Stimulated activated CD4-positive, alpha-beta T cell treated with anti-CD3 and anti-CD28 coated beads, Interleukin-1b, Interleukin-23, amount 100 ng/mL, for 1 hour (primary cell): ENCODE measurements at regions not wholly inside any gene's neighbourhood (a gene's known extent, or its start where the extent isn't known, plus 50 kb on each side); places are given as distances from the start of the nearest gene placed in this dataset.
"Not testable (repeated sequence)": the region's sequence is repeated elsewhere in the genome, so short reads cannot be mapped to it uniquely, and the experiment has no call there.

ENCODE experiments used
- DNase-seq, 2 donors: peaks; one replicate each; pipeline ENCODE4 v3.0.0-alpha.2; 2020; ENCODE audit warnings: low read depth in 2 of 2

DNA sequence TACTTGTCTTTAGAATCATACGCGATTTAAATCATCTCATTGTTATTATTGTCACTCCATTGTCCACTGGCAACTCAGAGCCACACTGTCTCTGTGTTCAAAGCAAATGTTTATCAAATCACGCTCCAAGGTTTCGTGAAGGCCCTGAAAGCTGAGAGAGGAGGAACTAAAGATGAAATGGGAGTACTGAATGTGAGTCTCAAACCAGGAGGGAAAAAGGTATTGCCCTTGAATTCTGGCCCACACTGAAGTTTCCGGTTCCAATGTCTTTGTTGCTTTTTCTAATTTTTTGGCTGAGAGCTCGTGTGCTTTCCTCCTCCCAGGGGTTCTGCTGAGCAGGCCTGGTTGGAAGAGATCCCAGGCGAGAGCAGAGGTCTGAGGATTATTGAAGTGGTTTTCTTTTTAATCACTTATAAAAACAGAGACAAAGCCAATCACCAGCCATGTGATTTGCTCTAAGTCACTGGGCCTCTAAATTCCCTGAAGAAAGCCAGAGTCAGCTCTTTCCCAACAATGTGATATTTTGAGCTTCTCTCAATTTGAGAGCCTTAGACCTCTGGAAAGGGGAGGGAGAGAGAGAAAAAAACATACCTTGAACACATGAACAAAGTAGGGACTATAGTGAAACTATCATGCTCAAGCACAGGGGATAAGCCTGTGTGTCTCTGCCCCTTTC is 420.8 kb upstream of the GRAMD2B start:
- no peak for DNase-seq

DNA sequence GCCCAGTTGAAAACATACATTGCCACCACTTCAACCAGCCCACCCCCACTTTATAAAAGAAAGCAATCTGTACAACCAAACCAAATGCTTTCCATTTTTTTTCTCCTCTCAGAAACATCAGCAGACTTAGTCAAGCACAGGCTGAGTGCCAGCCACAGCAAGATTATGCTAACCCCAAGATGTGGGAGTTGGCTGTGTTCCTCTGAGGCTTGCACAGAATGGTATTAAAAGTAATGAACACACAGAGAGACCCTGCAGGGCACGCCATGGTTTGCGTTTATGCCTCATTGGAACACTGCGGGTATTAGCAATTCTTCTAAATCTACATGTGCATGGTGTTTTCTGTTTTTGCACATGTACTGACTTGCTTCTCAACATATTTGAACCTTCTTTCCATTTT is 419.9 kb upstream of the GRAMD2B start:
- DNase-seq, result no peak

DNA sequence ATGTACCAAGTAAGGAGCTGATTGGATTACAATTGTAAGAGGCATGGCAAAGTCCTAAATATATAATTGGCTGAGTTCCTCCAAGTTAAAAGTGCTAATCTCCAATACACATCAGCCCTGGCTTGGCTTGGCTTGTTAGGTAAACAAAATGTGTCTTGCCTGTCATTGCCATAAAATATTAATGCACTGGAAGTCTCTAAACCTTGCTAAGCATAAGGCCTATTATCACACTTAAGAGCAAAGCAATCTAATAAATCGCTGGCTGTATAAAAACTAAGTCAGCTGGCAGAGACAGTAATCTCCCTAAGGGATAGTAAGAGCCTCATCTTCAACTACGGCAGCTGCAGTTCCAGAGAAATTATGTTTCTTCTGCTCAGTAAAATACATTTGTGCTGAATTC is 418.6 kb upstream of the GRAMD2B start:
- no peak for DNase-seq

DNA sequence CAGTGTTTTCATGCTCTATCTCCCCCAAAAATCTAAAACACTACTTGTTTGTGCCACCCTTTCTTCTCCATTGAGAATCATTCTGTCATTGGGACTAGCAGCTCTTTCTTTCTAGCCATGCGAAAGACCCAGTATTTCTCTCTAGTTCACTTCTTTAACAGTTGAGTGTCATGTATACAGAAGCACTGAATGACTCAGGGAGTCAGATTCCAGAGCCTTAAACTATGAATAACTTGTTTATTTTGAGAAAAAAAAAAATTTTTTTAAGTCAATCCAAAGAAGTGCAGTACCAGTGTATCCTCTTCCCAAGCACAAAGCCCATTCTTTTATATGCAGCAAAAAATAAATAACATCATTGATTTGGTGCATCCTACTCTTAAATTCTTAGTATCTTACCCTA is 415.4 kb upstream of the GRAMD2B start:
- no peak for DNase-seq

DNA sequence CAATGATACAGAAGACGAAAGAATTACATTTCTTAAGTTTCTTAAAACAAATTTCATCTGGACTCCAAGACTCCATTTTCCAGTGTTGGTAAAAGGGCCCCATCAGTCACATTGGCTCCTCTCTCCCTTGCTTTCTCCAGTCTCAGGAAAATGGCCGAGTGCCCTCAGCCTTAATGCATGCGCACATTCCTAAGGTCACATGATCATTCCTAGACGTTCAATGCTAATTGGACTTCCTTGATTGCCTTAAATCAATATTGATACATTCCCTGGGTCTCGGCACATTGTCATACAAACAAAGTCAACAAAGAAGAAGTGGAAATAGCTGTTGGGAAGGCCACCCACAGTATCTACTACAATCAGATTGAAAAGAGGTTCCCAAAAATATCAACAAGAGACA is 413.6 kb upstream of the GRAMD2B start:
- no peak for DNase-seq

DNA sequence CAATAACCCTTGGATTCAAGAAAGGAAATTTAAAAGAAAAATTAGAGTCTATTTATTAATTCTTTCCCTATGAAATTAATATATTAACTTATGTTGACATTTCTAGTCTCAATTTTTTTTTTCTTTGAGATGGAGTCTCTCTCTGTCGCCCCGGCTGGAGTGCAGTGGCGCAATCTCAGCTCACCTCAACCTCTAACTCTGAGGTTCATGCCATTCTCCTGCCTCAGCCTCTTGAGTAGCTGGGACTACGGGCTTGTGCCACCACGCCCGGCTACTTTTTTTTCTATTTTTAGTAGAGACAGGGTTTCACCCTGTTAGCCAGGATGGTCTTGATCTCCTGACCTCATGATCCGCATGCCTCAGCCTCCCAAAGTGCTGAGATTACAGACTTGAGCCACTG is 411.7 kb upstream of the GRAMD2B start:
- not testable (repeated sequence) for DNase-seq

DNA sequence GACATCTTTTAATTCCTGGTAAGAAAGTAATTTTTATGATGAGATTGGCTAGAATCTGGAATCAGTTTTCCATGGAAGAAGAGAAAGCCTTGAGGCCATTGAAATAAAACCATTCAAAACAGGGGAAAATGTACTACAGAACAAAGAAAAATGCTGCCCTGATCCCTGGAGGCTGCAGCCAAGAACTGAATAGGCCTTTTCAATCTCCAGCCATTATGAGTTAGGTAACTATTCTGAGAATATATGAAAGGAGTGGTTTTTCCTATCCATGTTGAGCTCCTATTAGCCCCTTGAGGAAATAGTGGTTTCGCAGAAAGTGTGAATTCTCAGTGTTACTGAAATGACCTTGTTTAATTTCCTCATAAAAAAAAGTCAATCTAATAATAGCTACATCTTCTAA is 408.5 kb upstream of the GRAMD2B start:
- DNase-seq, result no peak

DNA sequence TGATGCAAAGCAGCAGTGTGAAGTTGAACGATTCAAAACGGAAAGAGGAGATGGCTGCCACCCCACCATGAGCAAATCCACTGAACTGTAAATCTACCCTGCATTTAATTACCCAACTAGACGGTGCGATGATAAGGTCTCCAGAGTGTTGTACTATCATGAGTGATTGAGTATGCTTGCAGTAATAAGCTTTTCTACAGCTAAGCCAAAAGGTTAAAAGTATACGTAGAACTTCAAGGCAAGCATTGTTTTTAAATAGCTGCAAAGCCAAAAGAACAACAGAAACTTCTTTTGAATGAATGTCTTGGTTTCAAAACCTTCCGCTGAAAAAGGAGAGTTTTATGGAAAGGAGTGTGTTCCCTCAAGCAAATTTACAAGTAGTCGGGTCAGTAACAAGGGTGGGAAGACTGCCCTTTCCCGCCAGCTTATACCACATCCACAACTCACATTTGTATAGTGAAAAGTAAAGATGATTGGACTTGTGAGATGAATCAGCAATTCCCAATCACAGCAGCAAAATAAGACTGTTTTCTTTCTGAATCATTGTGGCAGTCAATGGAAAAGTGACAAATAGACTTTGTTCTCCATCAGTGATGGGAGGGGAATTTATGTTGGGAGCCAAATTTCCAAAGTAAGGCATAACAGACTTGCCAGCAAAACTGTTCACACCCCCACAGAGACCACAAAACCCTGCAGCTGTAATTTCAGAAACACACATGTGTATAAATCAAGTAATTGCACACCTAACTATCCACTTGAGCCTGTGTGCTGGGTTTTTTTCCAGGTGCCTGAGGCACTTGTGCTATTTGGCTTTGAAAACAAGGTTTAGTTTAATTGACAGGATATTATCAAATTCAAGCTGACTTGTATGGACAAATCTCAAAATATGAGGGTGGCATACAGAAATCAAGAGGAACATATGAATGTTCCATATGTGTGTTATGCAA is 407.7 kb upstream of the GRAMD2B start:
- DNase-seq, result no peak

DNA sequence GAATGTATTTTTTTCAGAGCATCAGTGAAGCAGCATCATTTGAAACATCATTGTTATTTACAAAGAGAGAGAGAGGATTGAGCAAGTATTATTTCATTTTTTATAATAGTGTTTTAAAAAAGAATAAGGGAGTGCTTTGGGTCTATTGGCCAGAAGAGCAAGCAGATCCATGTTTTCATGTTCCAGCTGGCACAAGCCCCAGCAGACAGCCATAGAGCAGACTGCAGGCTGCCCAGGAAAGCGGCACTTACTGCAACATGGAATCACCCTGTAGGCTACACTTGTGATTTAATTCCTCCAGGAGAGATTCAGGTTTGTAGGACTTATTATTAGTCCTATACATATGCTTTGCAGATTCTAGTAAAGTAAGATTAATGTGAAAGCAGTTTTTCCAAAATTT is 407.0 kb upstream of the GRAMD2B start:
- no peak for DNase-seq

DNA sequence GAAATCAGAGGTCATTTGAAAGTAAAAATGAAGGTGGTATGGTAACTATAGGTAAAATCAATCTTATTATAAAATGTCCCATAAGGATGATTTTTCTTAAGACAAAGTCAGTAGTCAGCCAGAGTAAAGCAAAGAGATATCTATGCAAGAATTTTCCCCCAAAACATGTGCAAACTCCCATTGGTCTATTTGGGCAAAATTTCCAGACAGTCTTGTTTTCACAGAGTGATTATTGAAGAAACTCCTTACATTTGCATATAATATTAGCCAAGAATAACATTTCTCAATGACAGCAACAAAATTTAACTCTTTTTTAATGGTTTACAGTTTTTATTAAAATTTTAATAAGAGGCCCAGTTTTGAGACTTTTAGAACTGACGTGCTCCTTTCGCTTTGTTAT is 406.1 kb upstream of the GRAMD2B start:
- no peak for DNase-seq

DNA sequence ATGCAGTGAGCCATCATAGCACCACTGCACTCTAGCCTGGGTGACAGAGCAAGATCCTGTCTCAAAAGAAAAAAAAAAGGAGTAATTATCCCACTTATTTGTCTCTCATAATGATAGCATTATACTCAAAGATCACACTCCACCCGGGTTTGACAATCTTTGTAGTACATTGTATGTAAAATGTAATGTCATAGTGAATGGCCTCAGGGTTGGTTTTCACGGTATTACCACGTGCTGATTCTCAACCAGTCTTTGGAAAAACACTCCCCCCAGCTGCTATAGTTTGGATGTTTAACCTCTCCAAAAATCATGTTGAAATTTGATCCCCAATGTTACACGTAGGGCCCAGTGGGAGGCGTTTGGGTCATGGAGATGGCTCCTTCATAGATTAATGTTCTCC is 402.4 kb upstream of the GRAMD2B start:
- no peak for DNase-seq

DNA sequence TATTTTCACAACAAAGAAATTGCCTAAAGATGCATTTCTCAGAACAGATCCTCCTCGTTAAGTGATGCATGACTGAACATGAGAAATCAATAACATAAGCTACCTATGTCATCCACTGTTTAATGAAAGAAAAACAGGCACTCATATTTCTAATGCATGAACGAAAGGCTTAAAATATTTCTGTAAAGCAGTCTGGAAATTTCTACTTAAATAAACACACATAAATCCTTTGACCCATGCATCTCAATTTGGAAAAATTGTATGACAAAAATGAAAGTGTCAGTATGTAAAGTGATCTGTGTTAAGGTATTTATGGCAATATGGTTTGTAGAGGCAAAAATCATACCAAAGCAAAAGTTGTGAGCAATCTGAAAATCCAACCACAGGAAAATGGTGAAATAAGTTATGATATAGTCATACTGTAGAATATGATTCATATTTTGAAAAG is 399.2 kb upstream of the GRAMD2B start:
- DNase-seq, result no peak

DNA sequence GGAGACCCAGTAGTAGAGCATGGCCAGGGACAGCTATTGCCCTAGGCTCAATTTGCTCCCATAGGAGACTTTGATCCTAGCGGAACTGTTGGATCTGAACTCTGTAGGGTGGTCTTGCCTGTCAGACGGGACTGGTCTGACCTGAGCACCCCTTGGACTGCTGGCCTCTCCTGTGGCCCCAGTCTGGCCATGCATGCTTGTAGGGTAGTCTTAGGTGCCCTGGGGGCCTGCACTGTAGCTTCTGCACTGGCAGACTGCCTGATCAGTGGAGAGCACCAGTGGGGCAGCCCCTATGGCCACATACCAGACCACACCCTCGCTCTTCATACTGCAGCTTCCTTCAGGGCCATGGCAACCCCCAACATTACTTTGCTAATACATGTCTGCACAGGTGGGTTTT is 396.1 kb upstream of the GRAMD2B start:
- no peak for DNase-seq

DNA sequence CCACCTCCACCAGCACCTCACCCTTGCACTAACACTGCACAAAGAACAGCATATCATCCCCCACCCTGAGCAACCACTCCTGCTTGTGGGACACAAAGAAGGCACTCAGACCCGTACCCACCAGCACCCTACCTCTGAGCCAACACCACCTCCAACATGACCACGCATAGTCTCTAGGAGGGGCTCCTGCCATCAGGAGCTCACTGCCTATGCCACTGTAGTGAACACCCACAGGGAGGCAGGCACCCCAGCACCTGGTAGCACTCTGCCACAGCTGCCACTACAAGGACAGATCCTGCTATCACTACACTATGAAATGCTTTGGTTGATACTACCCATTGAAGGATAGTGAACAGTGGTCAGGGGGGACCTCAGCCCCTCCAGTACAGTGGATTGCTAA is 395.6 kb upstream of the GRAMD2B start:
- DNase-seq, result no peak

DNA sequence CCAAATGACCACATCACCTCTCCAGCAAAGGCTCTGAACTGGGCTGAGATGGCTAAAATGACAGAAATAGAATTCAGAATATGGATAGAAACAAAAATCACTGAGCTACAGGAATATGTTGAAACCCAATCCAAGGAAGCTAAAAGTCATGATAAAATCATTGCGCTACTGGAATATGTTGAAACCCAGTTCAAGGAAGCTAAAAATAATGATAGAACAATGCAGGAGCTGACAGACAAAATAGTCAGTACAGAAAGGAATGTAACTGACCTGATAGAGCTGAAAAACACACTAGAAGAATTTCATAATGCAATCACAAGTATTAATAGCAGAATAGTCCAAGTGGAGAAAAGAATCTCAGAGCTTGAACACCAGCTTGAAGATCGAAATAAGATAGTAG is 394.9 kb upstream of the GRAMD2B start:
- no peak for DNase-seq

DNA sequence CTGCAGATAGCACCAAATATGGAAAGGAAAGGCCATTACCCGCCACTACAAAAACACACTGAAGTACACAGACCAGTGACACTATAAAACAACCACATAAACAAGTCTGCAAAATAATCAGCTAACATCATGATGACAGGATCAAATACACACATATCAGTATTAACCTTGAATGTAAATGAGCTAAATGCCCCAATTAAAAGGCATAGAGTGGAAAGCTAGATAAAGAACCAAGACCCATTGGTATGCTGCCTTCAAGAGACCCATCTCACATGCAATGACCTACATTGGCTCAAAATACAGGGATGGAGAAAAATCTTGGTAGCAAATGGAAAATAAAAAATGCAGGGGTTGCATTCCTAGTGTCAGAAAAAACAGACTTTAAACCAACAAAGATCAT is 393.9 kb upstream of the GRAMD2B start:
- not testable (repeated sequence) for DNase-seq

DNA sequence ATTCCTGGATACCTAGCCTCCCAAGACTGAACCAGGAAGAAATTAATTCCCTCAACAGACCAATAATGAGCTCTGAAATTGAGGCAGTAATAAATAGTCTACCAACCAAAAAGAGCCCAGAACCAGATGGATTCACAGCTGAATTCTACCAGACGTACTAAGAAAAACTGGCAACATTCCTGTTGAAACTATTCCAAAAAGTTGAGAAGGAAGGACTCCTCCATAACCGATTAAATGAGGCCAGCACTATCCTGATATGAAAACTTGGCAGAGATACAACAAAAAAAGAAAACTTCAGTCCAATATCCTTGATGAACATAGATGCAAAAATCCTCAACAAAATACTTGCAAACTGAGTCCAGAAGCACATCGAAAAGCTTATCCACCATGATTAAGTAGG is 392.5 kb upstream of the GRAMD2B start:
- no peak for DNase-seq

DNA sequence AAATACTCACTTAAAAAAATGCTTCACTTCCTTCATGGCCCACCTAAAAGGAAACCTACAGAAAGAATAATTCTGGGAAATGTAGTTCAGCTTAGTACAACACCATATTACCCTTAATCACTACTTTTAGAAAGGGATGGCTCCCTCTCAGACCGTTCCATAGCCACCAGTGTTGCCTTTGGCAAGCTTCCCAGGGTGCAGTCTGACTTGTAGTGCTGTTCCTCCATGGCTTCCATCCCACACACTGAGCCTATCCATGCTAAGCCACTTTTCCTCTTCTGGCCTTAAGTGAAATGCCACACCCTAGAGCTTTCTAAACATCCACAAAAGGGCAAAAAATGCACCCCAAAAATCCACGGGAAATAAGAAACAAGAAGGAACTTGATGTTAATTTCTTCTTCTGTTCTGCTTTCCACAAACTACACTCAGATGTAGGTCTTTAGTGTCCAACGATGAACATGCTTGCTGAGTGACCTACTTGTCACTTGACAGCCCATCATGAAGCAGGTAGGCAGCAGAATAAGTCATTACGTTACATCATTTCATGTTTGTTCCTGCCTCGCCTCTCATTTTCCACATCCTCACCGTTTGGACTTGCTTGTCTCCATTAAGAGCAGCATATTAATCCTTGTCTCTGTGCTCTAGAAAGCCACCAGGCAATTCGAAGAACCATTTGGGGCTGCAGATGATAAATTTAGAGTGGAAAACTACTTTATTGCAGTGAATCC is 391.1 kb upstream of the GRAMD2B start:
- no peak for DNase-seq

DNA sequence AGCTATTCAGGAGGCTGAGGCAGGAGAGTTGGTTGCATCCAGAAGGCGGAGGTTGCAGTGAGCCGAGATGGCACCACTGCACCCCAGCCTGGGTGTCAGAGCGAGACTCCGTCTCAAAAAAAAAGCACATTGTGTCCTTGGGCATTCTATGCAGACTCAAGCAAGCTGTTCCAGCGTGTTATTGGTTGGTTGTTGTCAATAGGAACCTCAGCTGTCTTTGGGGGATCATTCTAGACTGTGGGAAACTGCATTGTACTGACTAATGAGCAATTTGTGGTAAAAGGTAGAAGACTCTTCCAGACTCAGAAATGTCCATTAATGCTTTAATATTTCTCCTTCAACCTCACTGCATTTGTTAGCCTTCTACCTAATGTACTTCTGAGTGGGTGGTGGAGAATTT is 379.5 kb upstream of the GRAMD2B start:
- no peak for DNase-seq

DNA sequence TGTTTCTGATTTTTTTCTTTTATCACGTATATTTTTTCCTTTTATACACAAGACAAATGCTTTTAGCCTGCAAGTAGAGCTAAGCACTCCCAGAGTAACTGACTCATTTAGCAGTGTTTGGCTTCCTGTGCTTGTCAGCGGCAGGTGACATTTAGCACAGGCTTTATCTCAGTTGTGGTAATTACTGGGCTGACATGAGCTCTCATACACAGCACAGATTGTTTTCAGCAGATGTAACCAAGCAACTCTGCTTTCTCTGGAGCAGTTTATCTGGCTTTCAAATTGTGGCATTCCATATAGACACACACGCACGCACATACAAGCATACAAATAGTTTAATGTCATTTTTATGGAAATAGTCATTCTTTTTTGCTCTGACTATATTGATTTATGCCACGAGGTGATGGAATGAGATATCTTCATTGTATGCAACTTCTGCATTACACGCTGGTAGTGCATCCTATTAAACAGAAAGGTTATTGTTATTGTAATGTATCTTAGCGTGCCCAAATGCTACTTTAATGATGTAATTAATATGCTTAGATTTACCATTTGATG is 379.0 kb upstream of the GRAMD2B start:
- DNase-seq, result no peak

DNA sequence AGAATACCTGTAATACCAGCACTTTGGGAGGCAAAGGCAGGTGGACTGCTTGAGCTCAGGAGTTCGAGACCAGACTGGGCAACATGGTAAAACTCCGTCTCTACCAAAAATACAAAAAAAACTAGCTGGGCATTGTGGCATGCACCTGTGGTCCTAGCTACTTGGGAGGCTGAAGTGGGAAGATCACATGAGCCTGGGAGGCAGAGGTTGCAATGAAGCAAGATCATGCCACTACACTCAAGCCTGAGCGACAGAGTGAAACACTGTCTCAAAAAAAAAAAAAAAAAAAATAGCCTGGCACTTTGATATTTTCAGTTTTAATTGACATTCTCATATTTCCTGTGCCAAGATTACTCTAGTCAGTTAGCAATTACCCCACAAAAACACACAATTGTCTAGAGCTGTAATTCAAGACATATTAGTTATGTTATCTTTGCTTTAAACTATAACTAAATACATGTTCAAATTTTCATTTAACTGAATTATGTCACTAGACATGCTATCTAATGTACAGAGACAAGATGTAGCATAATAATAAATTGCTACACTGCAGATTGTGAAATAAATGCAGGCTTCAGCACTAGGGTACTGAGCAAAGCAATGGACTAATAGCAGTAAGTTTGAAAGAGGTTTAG is 378.2 kb upstream of the GRAMD2B start:
- DNase-seq, result no peak

DNA sequence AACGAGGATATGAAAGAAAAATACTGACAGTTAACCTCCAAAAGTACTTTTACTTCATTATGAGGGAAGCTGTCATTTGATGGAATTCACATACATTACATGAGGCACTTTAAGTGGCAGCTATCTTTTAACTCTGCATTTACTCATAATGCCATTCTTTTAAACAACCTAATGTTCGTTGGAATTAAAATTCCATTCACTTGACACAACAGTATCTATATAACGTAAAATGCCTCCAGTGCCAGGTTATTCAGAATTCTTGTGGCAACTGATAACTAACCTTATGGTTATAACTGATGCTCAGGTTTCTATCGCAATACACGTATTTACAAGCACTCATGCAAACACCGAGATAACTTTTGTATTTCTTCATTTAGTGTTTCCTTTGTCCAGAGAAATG is 376.9 kb upstream of the GRAMD2B start:
- no peak for DNase-seq
